ENCODE measurements at regions not wholly inside any gene's neighbourhood (a gene's known extent, or its start where the extent isn't known, plus 50 kb on each side); places are given as distances from the start of the nearest gene placed in this dataset.

GRCh38 chr4:22336822-22337221 is 179.0 kb downstream of the ADGRA3 start:
- H3K4me1 Mint-ChIP-seq (ENCODE audit: low read depth), result no peaks in the 10 kb centered on the region
- CTCF ChIA-PET, result no interaction called here
- H3K36me3 Mint-ChIP-seq (ENCODE audit: low read depth), result no peaks in the 10 kb centered on the region
- no peaks in the 10 kb centered on the region for H3K27me3 ChIP-seq (ENCODE audit: control insufficient read depth in 1 of 2, insufficient read depth in 2 of 2, low read length in 2 of 2)
- H3K27ac ChIP-seq (ENCODE audit: low read depth in 1 of 2, low read length in 2 of 2), result no peak overlapping the region
- no peaks in the 10 kb centered on the region for H3K27me3 Mint-ChIP-seq
- intact Hi-C loops (cut with DNase I, micrococcal nuclease), result no loop called here
- H3K4me3 Mint-ChIP-seq, result no peak overlapping the region
- POLR2A ChIA-PET, result no interaction called here
- H3K36me3 ChIP-seq (ENCODE audit: insufficient read depth, low read length), result no peaks in the 10 kb centered on the region
- ATAC-seq (ENCODE audit: poor library complexity), result no peak
- TF ChIP-seq CTCF (IDR thresholded peaks at IDR 0.05), result no peak
- no peaks in the 10 kb centered on the region for H3K4me1 ChIP-seq (ENCODE audit: insufficient read depth, low read length)
- no peak overlapping the region for H3K4me3 ChIP-seq (ENCODE audit: low read length)
- H3K9me3 Mint-ChIP-seq, result no peaks in the 10 kb centered on the region
- no peaks in the 10 kb centered on the region for H3K9me3 ChIP-seq (ENCODE audit: control insufficient read depth in 1 of 2, insufficient read depth in 1 of 2, low read length in 2 of 2)
- no peak overlapping the region for H3K27ac Mint-ChIP-seq
- no peak for DNase-seq

GRCh38 chr4:22334155-22334554 is 181.7 kb downstream of the ADGRA3 start:
- H3K36me3 Mint-ChIP-seq (ENCODE audit: low read depth), result no peaks in the 10 kb centered on the region
- no peaks in the 10 kb centered on the region for H3K4me1 Mint-ChIP-seq (ENCODE audit: low read depth)
- no peak overlapping the region for H3K4me3 Mint-ChIP-seq
- Histone ChIP-seq H3K36me3 (ENCODE audit: insufficient read depth, low read length) (no peaks in the 10 kb centered on the region), H3K27me3 (ENCODE audit: control insufficient read depth in 1 of 2, insufficient read depth in 2 of 2, low read length in 2 of 2) (no peaks in the 10 kb centered on the region), H3K9me3 (ENCODE audit: control insufficient read depth in 1 of 2, insufficient read depth in 1 of 2, low read length in 2 of 2) (no peaks in the 10 kb centered on the region), H3K4me1 (ENCODE audit: insufficient read depth, low read length) (no peaks in the 10 kb centered on the region), H3K4me3 (ENCODE audit: low read length) (no peak overlapping the region), H3K27ac (ENCODE audit: low read depth in 1 of 2, low read length in 2 of 2) (no peak overlapping the region)
- H3K27me3 Mint-ChIP-seq, result no peaks in the 10 kb centered on the region
- no peak overlapping the region for H3K27ac Mint-ChIP-seq
- no peak for TF ChIP-seq CTCF (IDR thresholded peaks at IDR 0.05)
- intact Hi-C loops (cut with DNase I, micrococcal nuclease), result no loop called here
- no peaks in the 10 kb centered on the region for H3K9me3 Mint-ChIP-seq
- CTCF ChIA-PET, result no interaction called here
- DNase-seq (no peak), ATAC-seq (ENCODE audit: poor library complexity) (no peak)
- POLR2A ChIA-PET, result no interaction called here

GRCh38 chr4:22324422-22324821 is 191.4 kb downstream of the ADGRA3 start:
- DNase-seq, result no peak
- POLR2A ChIA-PET, result no interaction called here
- Histone ChIP-seq H3K9me3 (ENCODE audit: control insufficient read depth in 1 of 2, insufficient read depth in 1 of 2, low read length in 2 of 2) (no peaks in the 10 kb centered on the region), H3K4me1 (ENCODE audit: insufficient read depth, low read length) (no peaks in the 10 kb centered on the region), H3K27me3 (ENCODE audit: control insufficient read depth in 1 of 2, insufficient read depth in 2 of 2, low read length in 2 of 2) (no peaks in the 10 kb centered on the region), H3K4me3 (ENCODE audit: low read length) (no peak overlapping the region), H3K27ac (ENCODE audit: low read depth in 1 of 2, low read length in 2 of 2) (no peak overlapping the region), H3K36me3 (ENCODE audit: insufficient read depth, low read length) (no peaks in the 10 kb centered on the region)
- ATAC-seq (ENCODE audit: poor library complexity), result no peak
- H3K4me1 Mint-ChIP-seq (ENCODE audit: low read depth), result no peaks in the 10 kb centered on the region
- no peaks in the 10 kb centered on the region for H3K36me3 Mint-ChIP-seq (ENCODE audit: low read depth)
- TF ChIP-seq CTCF (IDR thresholded peaks at IDR 0.05), result no peak
- no peaks in the 10 kb centered on the region for H3K27me3 Mint-ChIP-seq
- intact Hi-C loops (cut with DNase I, micrococcal nuclease), result no loop called here
- no peaks in the 10 kb centered on the region for H3K9me3 Mint-ChIP-seq
- no peak overlapping the region for H3K27ac Mint-ChIP-seq
- H3K4me3 Mint-ChIP-seq, result no peak overlapping the region
- CTCF ChIA-PET, result no interaction called here

Measured in CD4-positive, alpha-beta T cell (primary cell).